ENCODE measurements at regions not wholly inside any gene's neighbourhood (a gene's known extent, or its start where the extent isn't known, plus 50 kb on each side); places are given as distances from the start of the nearest gene placed in this dataset.

GRCh38 chr18:11553098-11553940 is 56.1 kb upstream of the SLC35G4 start:
- WGBS, result 51% methylated on average over 8 of the region's 8 CpGs
- H3K9me3 ChIP-seq (ENCODE audit: insufficient read depth, low read depth, low read length), result no peaks in the 10 kb centered on the region
- H3K27me3 ChIP-seq (ENCODE audit: insufficient read depth, low read length), result no peaks in the 10 kb centered on the region
- no peak overlapping the region for H3K9ac ChIP-seq (ENCODE audit: low read depth, low read length)
- no peaks in the 10 kb centered on the region for H3K4me1 ChIP-seq (ENCODE audit: insufficient read depth, low read length)
- no peak overlapping the region for H3K4me3 ChIP-seq (ENCODE audit: low read length)
- H3K27ac ChIP-seq (ENCODE audit: low read depth, low read length), result no peak overlapping the region
- H3K36me3 ChIP-seq (ENCODE audit: insufficient read depth, low read length), result no peaks in the 10 kb centered on the region

DNA sequence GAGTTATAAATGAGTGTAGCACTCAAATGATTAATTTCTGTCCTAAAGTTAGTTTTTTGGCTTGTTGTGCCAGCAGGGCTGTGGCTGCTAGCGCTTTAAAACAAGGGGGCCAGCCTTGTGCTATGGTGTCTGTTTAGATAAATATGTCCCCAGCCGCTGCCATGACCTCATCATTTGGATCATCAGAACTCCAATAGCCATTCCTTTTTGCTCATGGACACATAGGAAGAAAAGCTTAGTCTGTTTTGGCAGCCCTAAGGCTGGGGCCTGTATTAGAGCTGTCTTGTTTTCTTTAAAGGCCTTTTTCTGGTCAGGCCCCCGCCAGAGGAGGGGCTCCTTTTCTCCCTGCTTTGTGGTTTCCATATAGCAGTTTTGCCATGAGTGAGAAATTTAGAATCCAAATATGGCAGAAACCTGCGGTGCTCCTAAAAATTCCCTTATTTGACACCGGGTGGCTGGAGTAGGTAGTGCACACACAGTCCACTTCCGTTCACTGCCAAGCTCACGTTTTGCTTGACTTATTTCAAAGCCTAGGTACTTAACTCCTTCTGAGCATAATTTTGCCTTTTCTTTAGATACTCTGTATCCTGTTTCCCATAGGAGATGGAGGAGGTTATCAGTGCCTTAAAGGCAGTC is 60.4 kb upstream of the SLC35G4 start:
- Histone ChIP-seq H3K9me3 (ENCODE audit: insufficient read depth, low read depth, low read length) (peaks cover 11% of the 10 kb centered on the region), H3K27me3 (ENCODE audit: insufficient read depth, low read length) (no peaks in the 10 kb centered on the region), H3K4me1 (ENCODE audit: insufficient read depth, low read length) (no peaks in the 10 kb centered on the region), H3K9ac (ENCODE audit: low read depth, low read length) (no peak overlapping the region), H3K36me3 (ENCODE audit: insufficient read depth, low read length) (no peaks in the 10 kb centered on the region), H3K27ac (ENCODE audit: low read depth, low read length) (no peak overlapping the region), H3K4me3 (ENCODE audit: low read length) (no peak overlapping the region)
- 92% methylated on average over 7 of the region's 7 CpGs for WGBS

DNA sequence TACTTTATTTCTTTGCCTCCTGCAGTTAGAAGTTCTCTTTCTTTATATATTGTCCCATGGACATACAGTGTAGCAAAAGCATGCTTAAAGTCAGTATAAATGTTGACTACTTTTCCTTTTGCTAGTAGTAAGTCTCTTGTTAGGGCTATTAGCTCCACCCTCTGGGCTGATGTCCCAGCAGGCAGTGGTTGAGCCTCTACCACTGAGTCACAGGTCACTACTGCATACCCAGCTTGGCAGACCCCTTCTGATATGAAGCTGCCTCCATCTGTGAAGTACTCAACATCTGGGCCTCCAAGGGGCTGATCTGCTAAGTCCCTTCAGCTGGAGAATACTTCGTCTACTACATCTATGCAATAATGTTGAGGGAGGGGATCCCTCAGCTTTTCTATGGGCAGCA is 61.0 kb upstream of the SLC35G4 start:
- WGBS, result 100% methylated on average over 1 of the region's 1 CpG

DNA sequence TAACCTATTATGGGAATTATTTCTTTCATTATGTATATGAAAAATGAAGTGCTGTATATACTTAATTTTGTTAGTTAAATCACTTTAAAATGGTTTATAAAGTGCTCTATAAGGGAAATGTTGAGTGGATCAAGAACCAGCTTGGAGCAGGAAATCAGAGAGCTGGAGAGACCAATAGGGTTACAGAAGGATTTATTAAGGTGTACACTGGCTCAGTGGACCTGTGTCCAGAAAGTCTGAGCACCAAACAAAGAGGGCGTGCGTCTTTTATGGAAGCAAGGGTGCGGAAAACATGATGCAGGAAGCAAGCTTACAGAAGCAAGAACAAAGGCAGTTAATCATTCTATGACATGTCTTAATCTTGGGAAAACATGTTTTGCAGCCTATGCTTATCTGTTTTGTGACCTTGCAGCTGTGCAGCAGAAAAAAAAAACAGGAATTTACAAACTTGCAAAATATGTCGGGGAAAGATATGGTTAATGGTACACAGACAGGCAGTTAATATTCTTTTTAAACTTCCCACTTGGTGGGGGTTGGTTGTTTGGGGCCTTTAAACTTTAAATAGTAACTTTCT is 65.2 kb upstream of the SLC35G4 start:
- H3K4me1 ChIP-seq (ENCODE audit: insufficient read depth, low read length), result peaks cover 8% of the 10 kb centered on the region; the same call in 1 of the 2 replicates
- no peak overlapping the region for H3K4me3 ChIP-seq (ENCODE audit: low read length)
- no peak overlapping the region for H3K27ac ChIP-seq (ENCODE audit: low read depth, low read length)
- H3K36me3 ChIP-seq (ENCODE audit: insufficient read depth, low read length), result no peaks in the 10 kb centered on the region
- no peak overlapping the region for H3K9ac ChIP-seq (ENCODE audit: low read depth, low read length)
- peaks cover 18% of the 10 kb centered on the region for H3K9me3 ChIP-seq (ENCODE audit: insufficient read depth, low read depth, low read length)
- 97% methylated on average over 3 of the region's 4 CpGs for WGBS
- H3K27me3 ChIP-seq (ENCODE audit: insufficient read depth, low read length), result no peaks in the 10 kb centered on the region

More for the DNA sequence above, 61.0 kb upstream of the SLC35G4 start:
- Histone ChIP-seq H3K4me3 (ENCODE audit: low read length) (no peak overlapping the region), H3K4me1 (ENCODE audit: insufficient read depth, low read length) (no peaks in the 10 kb centered on the region), H3K27ac (ENCODE audit: low read depth, low read length) (no peak overlapping the region), H3K36me3 (ENCODE audit: insufficient read depth, low read length) (no peaks in the 10 kb centered on the region), H3K27me3 (ENCODE audit: insufficient read depth, low read length) (no peaks in the 10 kb centered on the region), H3K9ac (ENCODE audit: low read depth, low read length) (no peak overlapping the region), H3K9me3 (ENCODE audit: insufficient read depth, low read depth, low read length) (peaks cover 18% of the 10 kb centered on the region)

- 93% methylated on average over 1 of the region's 1 CpG for WGBS
- Histone ChIP-seq H3K27me3 (ENCODE audit: insufficient read depth, low read length) (no peaks in the 10 kb centered on the region), H3K4me1 (ENCODE audit: insufficient read depth, low read length) (peaks cover 8% of the 10 kb centered on the region; the same call in 1 of the 2 replicates), H3K9me3 (ENCODE audit: insufficient read depth, low read depth, low read length) (peaks cover 18% of the 10 kb centered on the region), H3K36me3 (ENCODE audit: insufficient read depth, low read length) (no peaks in the 10 kb centered on the region), H3K9ac (ENCODE audit: low read depth, low read length) (no peak overlapping the region), H3K27ac (ENCODE audit: low read depth, low read length) (no peak overlapping the region), H3K4me3 (ENCODE audit: low read length) (no peak overlapping the region)
These were observed 68.2 kb upstream of the SLC35G4 start for GRCh38 chr18:11541179-11541578.

DNA sequence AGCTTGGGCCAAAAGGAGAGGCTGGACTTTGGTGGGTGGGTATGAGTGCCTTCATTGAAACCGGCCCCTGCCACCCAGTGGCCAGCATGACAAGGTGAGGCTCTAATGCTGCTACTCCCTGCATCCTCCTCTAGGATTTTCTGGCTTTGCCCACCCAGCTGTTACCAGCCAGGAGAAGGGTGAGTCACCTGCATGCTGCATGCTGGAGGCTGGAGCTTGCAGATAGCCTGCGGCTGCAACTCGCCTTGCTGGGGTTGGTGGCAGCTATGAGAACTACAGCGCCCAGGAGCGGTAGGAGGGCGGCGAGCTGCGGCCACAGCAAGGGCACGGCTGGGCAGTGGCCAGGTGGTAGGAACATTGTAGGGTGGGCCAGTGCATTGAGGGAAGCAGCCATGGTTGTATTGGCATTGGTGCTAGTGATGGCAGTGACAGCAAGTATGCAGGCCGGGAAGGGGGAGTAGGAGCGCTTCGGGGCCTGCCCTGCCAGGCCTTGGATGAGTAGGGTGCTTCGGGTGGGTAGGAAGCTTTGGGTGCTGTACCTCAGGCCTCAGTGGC is 75.4 kb upstream of the SLC35G4 start:
- Histone ChIP-seq H3K4me3 (ENCODE audit: low read length) (no peak overlapping the region), H3K9me3 (ENCODE audit: insufficient read depth, low read depth, low read length) (no peaks in the 10 kb centered on the region), H3K27ac (ENCODE audit: low read depth, low read length) (no peak overlapping the region), H3K4me1 (ENCODE audit: insufficient read depth, low read length) (no peaks in the 10 kb centered on the region), H3K27me3 (ENCODE audit: insufficient read depth, low read length) (no peaks in the 10 kb centered on the region), H3K9ac (ENCODE audit: low read depth, low read length) (no peak overlapping the region), H3K36me3 (ENCODE audit: insufficient read depth, low read length) (no peaks in the 10 kb centered on the region)
- 95% methylated on average over 13 of the region's 13 CpGs for WGBS

- H3K27ac ChIP-seq (ENCODE audit: low read depth, low read length), result no peak overlapping the region
- no peak overlapping the region for H3K9ac ChIP-seq (ENCODE audit: low read depth, low read length)
- no peaks in the 10 kb centered on the region for H3K4me1 ChIP-seq (ENCODE audit: insufficient read depth, low read length)
- no peak overlapping the region for H3K4me3 ChIP-seq (ENCODE audit: low read length)
- no peaks in the 10 kb centered on the region for H3K27me3 ChIP-seq (ENCODE audit: insufficient read depth, low read length)
- H3K36me3 ChIP-seq (ENCODE audit: insufficient read depth, low read length), result no peaks in the 10 kb centered on the region
- no peaks in the 10 kb centered on the region for H3K9me3 ChIP-seq (ENCODE audit: insufficient read depth, low read depth, low read length)
- WGBS, result 98% methylated on average over 13 of the region's 13 CpGs
These were observed 75.9 kb upstream of the SLC35G4 start for GRCh38 chr18:11533513-11533890.

DNA sequence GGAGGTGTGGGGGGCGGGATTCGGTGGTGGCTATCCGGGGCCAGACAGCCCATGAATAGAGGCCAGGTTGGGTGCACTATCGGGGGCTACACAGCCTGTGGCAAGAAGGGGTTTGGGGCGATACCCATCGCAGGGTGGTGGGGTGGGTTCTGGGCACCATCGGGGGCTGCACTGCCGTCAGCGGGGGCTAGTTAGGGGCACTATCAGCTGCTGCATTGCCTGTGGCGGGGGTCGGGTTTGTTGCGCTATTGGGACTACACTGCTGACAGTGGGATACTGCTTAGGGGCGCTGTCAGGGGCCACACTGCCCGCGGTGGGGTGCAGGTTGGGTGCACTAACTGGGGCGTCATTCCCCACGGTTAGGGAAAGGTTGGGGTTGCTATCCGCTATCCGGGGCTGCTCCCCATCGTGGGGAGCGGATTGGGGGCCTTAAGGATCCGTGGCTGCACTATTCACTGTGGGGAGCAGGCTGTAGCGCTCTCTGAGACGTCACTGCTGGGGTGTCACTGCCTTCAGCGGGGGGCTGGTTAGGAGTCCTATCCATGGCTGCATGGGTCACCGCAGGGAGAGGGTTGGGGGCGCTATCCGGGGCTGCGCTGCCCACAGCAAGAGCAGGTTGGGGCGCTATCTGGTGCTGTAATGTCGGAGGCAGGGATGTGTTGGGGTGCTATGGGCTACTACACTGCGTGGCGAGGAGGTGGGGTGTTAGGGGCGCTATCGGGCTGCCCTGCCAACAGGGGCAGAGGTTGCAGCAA is 76.5 kb upstream of the SLC35G4 start:
- 96% methylated on average over 35 of the region's 35 CpGs for WGBS
- Histone ChIP-seq H3K27me3 (ENCODE audit: insufficient read depth, low read length) (no peaks in the 10 kb centered on the region), H3K4me3 (ENCODE audit: low read length) (no peak overlapping the region), H3K27ac (ENCODE audit: low read depth, low read length) (no peak overlapping the region), H3K9ac (ENCODE audit: low read depth, low read length) (no peak overlapping the region), H3K4me1 (ENCODE audit: insufficient read depth, low read length) (no peaks in the 10 kb centered on the region), H3K9me3 (ENCODE audit: insufficient read depth, low read depth, low read length) (no peaks in the 10 kb centered on the region), H3K36me3 (ENCODE audit: insufficient read depth, low read length) (no peaks in the 10 kb centered on the region)

DNA sequence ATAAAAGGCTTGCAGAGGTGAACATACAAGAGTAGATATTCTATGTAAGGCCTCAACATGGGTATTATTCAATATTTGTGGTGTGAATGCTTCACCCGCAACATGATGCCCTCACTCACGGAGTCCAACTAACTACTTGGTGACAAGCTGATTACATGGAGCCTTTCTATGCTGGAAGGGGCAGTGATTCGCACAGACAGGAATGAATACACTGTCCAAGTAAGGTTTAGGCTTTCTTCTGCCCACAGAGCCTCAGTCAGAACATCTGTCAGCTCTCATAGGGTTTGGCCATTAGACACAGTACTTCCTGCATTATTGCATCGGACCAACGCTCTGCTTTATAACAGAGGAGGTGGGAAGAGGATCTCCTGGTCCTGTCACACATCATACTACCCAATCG is 80.3 kb upstream of the SLC35G4 start:
- no peaks in the 10 kb centered on the region for H3K4me1 ChIP-seq (ENCODE audit: insufficient read depth, low read length)
- H3K36me3 ChIP-seq (ENCODE audit: insufficient read depth, low read length), result no peaks in the 10 kb centered on the region
- 96% methylated on average over 6 of the region's 6 CpGs for WGBS
- no peak overlapping the region for H3K9ac ChIP-seq (ENCODE audit: low read depth, low read length)
- H3K27ac ChIP-seq (ENCODE audit: low read depth, low read length), result no peak overlapping the region
- no peak overlapping the region for H3K4me3 ChIP-seq (ENCODE audit: low read length)
- H3K27me3 ChIP-seq (ENCODE audit: insufficient read depth, low read length), result no peaks in the 10 kb centered on the region
- no peaks in the 10 kb centered on the region for H3K9me3 ChIP-seq (ENCODE audit: insufficient read depth, low read depth, low read length)

DNA sequence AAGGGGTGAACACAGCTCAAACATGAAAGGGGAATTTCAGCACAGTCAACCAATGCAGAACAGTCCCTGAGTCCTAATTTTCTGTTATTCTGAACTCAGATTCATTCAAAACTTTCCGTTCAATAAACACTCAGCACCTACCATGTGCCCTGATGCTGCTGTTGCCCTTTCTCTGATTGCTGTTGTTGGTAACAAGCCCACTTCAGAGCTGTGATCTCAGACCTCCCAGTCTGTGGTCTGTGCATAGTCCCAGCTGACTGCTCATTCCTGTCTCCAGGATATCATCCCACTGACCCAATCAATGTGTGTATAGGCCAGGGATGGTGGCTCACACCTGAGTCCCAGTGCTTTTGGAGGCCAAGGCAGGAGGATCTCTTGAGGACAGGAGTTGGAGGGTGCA is 82.7 kb upstream of the SLC35G4 start:
- WGBS, result 91% methylated on average over 1 of the region's 1 CpG
- H3K27me3 ChIP-seq (ENCODE audit: insufficient read depth, low read length), result no peaks in the 10 kb centered on the region
- no peaks in the 10 kb centered on the region for H3K9me3 ChIP-seq (ENCODE audit: insufficient read depth, low read depth, low read length)
- H3K4me3 ChIP-seq (ENCODE audit: low read length), result no peak overlapping the region
- no peaks in the 10 kb centered on the region for H3K36me3 ChIP-seq (ENCODE audit: insufficient read depth, low read length)
- no peaks in the 10 kb centered on the region for H3K4me1 ChIP-seq (ENCODE audit: insufficient read depth, low read length)
- H3K9ac ChIP-seq (ENCODE audit: low read depth, low read length), result no peak overlapping the region
- no peak overlapping the region for H3K27ac ChIP-seq (ENCODE audit: low read depth, low read length)

- Histone ChIP-seq H3K36me3 (ENCODE audit: insufficient read depth, low read length) (no peaks in the 10 kb centered on the region), H3K9me3 (ENCODE audit: insufficient read depth, low read depth, low read length) (no peaks in the 10 kb centered on the region), H3K27ac (ENCODE audit: low read depth, low read length) (no peak overlapping the region), H3K4me1 (ENCODE audit: insufficient read depth, low read length) (no peaks in the 10 kb centered on the region), H3K27me3 (ENCODE audit: insufficient read depth, low read length) (no peaks in the 10 kb centered on the region), H3K4me3 (ENCODE audit: low read length) (no peak overlapping the region), H3K9ac (ENCODE audit: low read depth, low read length) (no peak overlapping the region)
- 84% methylated on average over 2 of the region's 2 CpGs for WGBS
These were observed 85.6 kb upstream of the SLC35G4 start for GRCh38 chr18:11523804-11524203.

All from HUES64 (cell line).